Keratinocyte (primary cell): ENCODE measurements at regions not wholly inside any gene's neighbourhood (a gene's known extent, or its start where the extent isn't known, plus 50 kb on each side); places are given as distances from the start of the nearest gene placed in this dataset.
"Not testable (repeated sequence)": the region's sequence is repeated elsewhere in the genome, so short reads cannot be mapped to it uniquely, and the experiment has no call there.

Source experiments
- DNase-seq: peaks from one replicate; pipeline ENCODE4 v3.0.0-alpha.2; 2011; ENCODE audit warnings: low read depth, missing footprints, low spot score
- FAIRE-seq: peaks from 2 replicates; lab custom pipeline; 2011; peaks lifted over from hg19 to GRCh38; lab: Jason Lieb, UNC
- H2AFZ ChIP-seq: 2 replicates; pipeline ENCODE4 v1.6.0; 2012; ENCODE audit warnings: low read length, control low read depth, inconsistent platforms; ENCODE audit not compliant: control insufficient read depth
- H3K27ac ChIP-seq: 2 replicates; pipeline ENCODE4 v1.5.1; 2011; ENCODE audit warnings: low read length; ENCODE audit not compliant: control insufficient read depth, insufficient read depth
- H3K27me3 ChIP-seq: 3 replicates; pipeline ENCODE4 v1.6.0; 2011; ENCODE audit warnings: low read length; ENCODE audit not compliant: control insufficient read depth, insufficient read depth; ENCODE audit errors: extremely low read depth
- H3K36me3 ChIP-seq, 2 experiments: 2 replicates in 1 of 2; 3 replicates in 1 of 2; pipeline ENCODE4 v1.5.1; 2011; ENCODE audit warnings: low read length in 2 of 2, mild to moderate bottlenecking in 1 of 2; ENCODE audit not compliant: control insufficient read depth in 2 of 2, insufficient read depth in 2 of 2; ENCODE audit errors: extremely low read depth in 1 of 2
- H3K4me1 ChIP-seq: 3 replicates; pipeline ENCODE4 v1.5.1; 2011; ENCODE audit warnings: low read length; ENCODE audit not compliant: control insufficient read depth, insufficient read depth; ENCODE audit errors: extremely low read depth
- H3K4me2 ChIP-seq: 3 replicates; pipeline ENCODE4 v1.6.0; 2011; ENCODE audit warnings: low read depth, low read length; ENCODE audit not compliant: control insufficient read depth, insufficient read depth; ENCODE audit errors: extremely low read depth
- H3K4me3 ChIP-seq, 3 experiments: fragments of 200-600 bp in 1 of 3; sonication (generic) in 1 of 3; 2 replicates in 2 of 3; 3 replicates in 1 of 3; pipeline ENCODE4 v1.5.1; 2011 to 2016; ENCODE audit warnings: low read length in 3 of 3, mild to moderate bottlenecking in 3 of 3, control low read depth in 2 of 3, inconsistent platforms in 1 of 3, low read depth in 1 of 3, mixed read lengths in 1 of 3, mixed run types in 1 of 3, moderate library complexity in 1 of 3; ENCODE audit not compliant: control insufficient read depth in 2 of 3, insufficient read depth in 2 of 3; ENCODE audit errors: extremely low read depth in 1 of 3
- H3K79me2 ChIP-seq: 2 replicates; pipeline ENCODE4 v1.6.0; 2012; ENCODE audit warnings: low read length; ENCODE audit not compliant: control insufficient read depth, insufficient read depth
- H3K9ac ChIP-seq: 3 replicates; pipeline ENCODE4 v1.6.0; 2011; ENCODE audit warnings: low read length; ENCODE audit not compliant: control insufficient read depth, insufficient read depth; ENCODE audit errors: extremely low read depth
- H3K9me1 ChIP-seq: 3 replicates; pipeline ENCODE4 v1.6.0; 2011; ENCODE audit warnings: low read length; ENCODE audit not compliant: control insufficient read depth, insufficient read depth; ENCODE audit errors: extremely low read depth
- H3K9me3 ChIP-seq: 2 replicates; pipeline ENCODE4 v1.5.1; 2012; ENCODE audit warnings: low read depth, low read length; ENCODE audit not compliant: control insufficient read depth
- H4K20me1 ChIP-seq: 3 replicates; pipeline ENCODE4 v1.6.0; 2011; ENCODE audit warnings: low read length; ENCODE audit not compliant: control insufficient read depth, insufficient read depth; ENCODE audit errors: extremely low read depth
- CTCF ChIP-seq, 3 experiments: IDR thresholded peaks in 1 of 3; conservative IDR thresholded peaks in 1 of 3; optimal IDR thresholded peaks in 1 of 3; 2 replicates in 2 of 3; 3 replicates in 1 of 3; pipeline versions ENCODE3 to v1.5.1; 2011; ENCODE audit warnings: low read length in 3 of 3, mild to moderate bottlenecking in 3 of 3, moderate library complexity in 2 of 3, control low read depth in 1 of 3, inconsistent platforms in 1 of 3; ENCODE audit not compliant: insufficient read depth in 2 of 3; ENCODE audit errors: extremely low read depth in 1 of 3
- EZH2 ChIP-seq: IDR thresholded peaks from one replicate; pipeline ENCODE4 v1.6.1; 2012; ENCODE audit warnings: inconsistent platforms, mild to moderate bottlenecking, low read length, moderate library complexity
- dilution Hi-C: fragments of 300-500 bp; cut with MboI; formaldehyde crosslinking; loops from one replicate; pipeline ENCODE4 v1.7.0; 2020; ENCODE audit warnings: low sequenced_read_pairs; ENCODE audit not compliant: extremely low pct_ligation_motif_present

GRCh38 chr2:125797192-125797591, 858.8 kb upstream of the GYPC start:
- TF ChIP-seq CTCF (optimal IDR thresholded peaks at IDR 0.05 in 1 of 3, IDR thresholded peaks at IDR 0.05 in 1 of 3, conservative IDR thresholded peaks at IDR 0.05 in 1 of 3; ENCODE audit: extremely low read depth in 1 of 3, insufficient read depth in 2 of 3, low read length in 3 of 3): no peak
- Histone ChIP-seq H3K79me2 (no peaks in the 10 kb centered on the region), H3K9ac (no peak overlapping the region), H3K4me3 (no peak overlapping the region), H3K36me3 (no peaks in the 10 kb centered on the region), H3K4me1 (no peaks in the 10 kb centered on the region), H3K27ac (no peak overlapping the region), H3K9me3 (no peaks in the 10 kb centered on the region), H4K20me1 (no peaks in the 10 kb centered on the region), H3K4me2 (no peak overlapping the region), H3K27me3 (no peaks in the 10 kb centered on the region), H3K9me1 (no peaks in the 10 kb centered on the region), H2AFZ (no peak overlapping the region)
- DNase-seq: no peak
- dilution Hi-C loops: no loop called here
- no peak for FAIRE-seq

GRCh38 chr2:125822746-125823145, 833.2 kb upstream of the GYPC start:
- Histone ChIP-seq H3K27ac (no peak overlapping the region), H2AFZ (no peak overlapping the region), H4K20me1 (no peaks in the 10 kb centered on the region), H3K9me1 (no peaks in the 10 kb centered on the region), H3K9ac (no peak overlapping the region), H3K79me2 (no peaks in the 10 kb centered on the region), H3K9me3 (no peaks in the 10 kb centered on the region), H3K36me3 (no peaks in the 10 kb centered on the region), H3K4me2 (no peak overlapping the region), H3K27me3 (no peaks in the 10 kb centered on the region), H3K4me3 (no peak overlapping the region), H3K4me1 (no peaks in the 10 kb centered on the region)
- dilution Hi-C loops: no loop called here
- DNase-seq: no peak
- TF ChIP-seq CTCF (optimal IDR thresholded peaks at IDR 0.05 in 1 of 3, IDR thresholded peaks at IDR 0.05 in 1 of 3, conservative IDR thresholded peaks at IDR 0.05 in 1 of 3; ENCODE audit: extremely low read depth in 1 of 3, insufficient read depth in 2 of 3, low read length in 3 of 3) (no peak), EZH2 (no peak)
- no peak for FAIRE-seq

GRCh38 chr2:125825781-125826180, 830.2 kb upstream of the GYPC start:
- H3K36me3 ChIP-seq, H3K27ac ChIP-seq, H3K79me2 ChIP-seq, DNase-seq, dilution Hi-C loops, H3K9me1 ChIP-seq, H2AFZ ChIP-seq, H3K4me1 ChIP-seq, H3K9ac ChIP-seq, H4K20me1 ChIP-seq, H3K4me2 ChIP-seq, H3K9me3 ChIP-seq, H3K4me3 ChIP-seq, FAIRE-seq, H3K27me3 ChIP-seq: not testable (repeated sequence)
